HEK293 (cell line): ENCODE measurements at regions not wholly inside any gene's neighbourhood (a gene's known extent, or its start where the extent isn't known, plus 50 kb on each side); places are given as distances from the start of the nearest gene placed in this dataset.
A peak's percentile ranks its signal among the peaks of the same experiment; 100 is the strongest.

Source experiments
- BCL11B ChIP-seq: fragments of 450-650 bp; formaldehyde crosslinking; IDR thresholded peaks from 2 replicates; pipeline ENCODE4 v1.5.1; 2016; ENCODE audit warnings: low read depth, missing biosample characterization, missing genetic modification characterization
- IKZF3 ChIP-seq: fragments of 450-650 bp; IDR thresholded peaks from 2 replicates; pipeline ENCODE4 v1.5.0; 2018; ENCODE audit warnings: missing biosample characterization, mild to moderate bottlenecking, missing genetic modification characterization, moderate library complexity
- KLF1 ChIP-seq: fragments of 450-650 bp; formaldehyde crosslinking; IDR thresholded peaks from 2 replicates; pipeline ENCODE4 v1.5.1; 2016; ENCODE audit warnings: missing biosample characterization, missing genetic modification characterization
- KLF8 ChIP-seq: fragments of 450-650 bp; formaldehyde crosslinking; IDR thresholded peaks from 2 replicates; pipeline ENCODE4 v1.5.1; 2016; ENCODE audit warnings: missing biosample characterization, missing genetic modification characterization
- OSR2 ChIP-seq: fragments of 450-650 bp; formaldehyde crosslinking; IDR thresholded peaks from 2 replicates; pipeline ENCODE4 v1.5.1; 2016; ENCODE audit warnings: missing biosample characterization, missing genetic modification characterization
- PRDM10 ChIP-seq: fragments of 450-650 bp; formaldehyde crosslinking; IDR thresholded peaks from 2 replicates; pipeline ENCODE4 v1.5.1; 2016; ENCODE audit warnings: missing biosample characterization, missing genetic modification characterization
- SCRT2 ChIP-seq: fragments of 450-650 bp; formaldehyde crosslinking; IDR thresholded peaks from 2 replicates; pipeline ENCODE4 v1.5.1; 2016; ENCODE audit warnings: missing biosample characterization, missing genetic modification characterization
- ZBTB11 ChIP-seq: fragments of 450-650 bp; formaldehyde crosslinking; conservative IDR thresholded peaks from 2 replicates; pipeline ENCODE4 v1.5.1; 2016; ENCODE audit warnings: low read depth, missing biosample characterization, missing genetic modification characterization
- ZIC2 ChIP-seq: fragments of 450-650 bp; formaldehyde crosslinking; IDR thresholded peaks from 2 replicates; pipeline ENCODE4 v1.5.1; 2016; ENCODE audit warnings: missing biosample characterization, missing genetic modification characterization
- ZNF148 ChIP-seq: fragments of 450-650 bp; formaldehyde crosslinking; IDR thresholded peaks from 2 replicates; pipeline ENCODE4 v1.5.0; 2017; ENCODE audit warnings: missing biosample characterization, missing genetic modification characterization, borderline replicate concordance
- ZNF169 ChIP-seq: fragments of 450-650 bp; formaldehyde crosslinking; IDR thresholded peaks from 2 replicates; pipeline ENCODE4 v1.5.1; 2016; ENCODE audit warnings: missing biosample characterization, missing genetic modification characterization
- ZNF174 ChIP-seq: fragments of 450-650 bp; formaldehyde crosslinking; IDR thresholded peaks from 2 replicates; pipeline ENCODE4 v1.5.0; 2017; ENCODE audit warnings: missing biosample characterization, mild to moderate bottlenecking, missing genetic modification characterization
- ZNF184 ChIP-seq: fragments of 450-650 bp; IDR thresholded peaks from 2 replicates; pipeline ENCODE4 v1.5.1; 2018; ENCODE audit warnings: missing biosample characterization, mild to moderate bottlenecking, missing genetic modification characterization
- ZNF221 ChIP-seq: fragments of 450-650 bp; formaldehyde crosslinking; IDR thresholded peaks from 2 replicates; pipeline ENCODE4 v1.5.1; 2017; ENCODE audit warnings: missing biosample characterization, missing genetic modification characterization, borderline replicate concordance
- ZNF239 ChIP-seq: fragments of 450-650 bp; formaldehyde crosslinking; IDR thresholded peaks from 2 replicates; pipeline ENCODE4 v1.5.1; 2016; ENCODE audit warnings: missing biosample characterization, missing genetic modification characterization
- ZNF324 ChIP-seq: fragments of 450-650 bp; formaldehyde crosslinking; IDR thresholded peaks from 2 replicates; pipeline ENCODE4 v1.5.1; 2016; ENCODE audit warnings: missing biosample characterization, missing genetic modification characterization
- ZNF404 ChIP-seq: fragments of 450-650 bp; formaldehyde crosslinking; IDR thresholded peaks from 2 replicates; pipeline ENCODE4 v1.5.1; 2017; ENCODE audit warnings: missing biosample characterization, missing genetic modification characterization
- ZNF449 ChIP-seq: fragments of 450-650 bp; formaldehyde crosslinking; IDR thresholded peaks from 2 replicates; pipeline ENCODE4 v1.5.1; 2017; ENCODE audit warnings: missing biosample characterization, mild to moderate bottlenecking, missing genetic modification characterization, moderate library complexity
- ZNF473 ChIP-seq: fragments of 450-650 bp; formaldehyde crosslinking; IDR thresholded peaks from 2 replicates; pipeline ENCODE4 v1.5.1; 2017; ENCODE audit warnings: missing biosample characterization, missing genetic modification characterization
- ZNF514 ChIP-seq: fragments of 450-650 bp; formaldehyde crosslinking; IDR thresholded peaks from 2 replicates; pipeline ENCODE4 v1.5.1; 2016; ENCODE audit warnings: missing biosample characterization, missing genetic modification characterization
- ZNF518A ChIP-seq: fragments of 450-650 bp; formaldehyde crosslinking; conservative IDR thresholded peaks from 2 replicates; pipeline ENCODE4 v1.5.1; 2016; ENCODE audit warnings: low read depth, missing biosample characterization, missing genetic modification characterization
- ZNF555 ChIP-seq: fragments of 450-650 bp; formaldehyde crosslinking; conservative IDR thresholded peaks from 2 replicates; pipeline ENCODE4 v1.5.1; 2017; ENCODE audit warnings: missing biosample characterization, mild to moderate bottlenecking, missing genetic modification characterization, inconsistent platforms
- ZNF600 ChIP-seq: fragments of 450-650 bp; formaldehyde crosslinking; IDR thresholded peaks from 2 replicates; pipeline ENCODE4 v1.5.1; 2016; ENCODE audit warnings: missing biosample characterization, missing genetic modification characterization
- ZNF623 ChIP-seq: fragments of 450-650 bp; formaldehyde crosslinking; IDR thresholded peaks from 2 replicates; pipeline ENCODE4 v1.5.1; 2016; ENCODE audit warnings: missing biosample characterization, missing genetic modification characterization
- ZSCAN30 ChIP-seq: fragments of 450-650 bp; IDR thresholded peaks from 2 replicates; pipeline ENCODE4 v1.5.1; 2018; ENCODE audit warnings: missing biosample characterization, mild to moderate bottlenecking, missing genetic modification characterization, moderate library complexity

- TF ChIP-seq ZBTB11 (peak; percentile 51), ZNF324 (no peak), ZNF239 (tag by site-specific recombination) (no peak), ZNF404 (tag by site-specific recombination) (no peak), ZNF600 (tag by site-specific recombination) (no peak), OSR2 (tag by site-specific recombination) (no peak), ZNF184 (tag by site-specific recombination) (no peak), ZNF148 (no peak), ZNF555 (tag by site-specific recombination) (peak; percentile 72), ZNF174 (tag by site-specific recombination) (no peak), ZNF221 (tag by site-specific recombination) (no peak), ZNF449 (no peak), IKZF3 (tag by site-specific recombination) (no peak), KLF8 (tag by site-specific recombination) (no peak), ZNF514 (tag by site-specific recombination) (no peak), ZIC2 (no peak), ZNF473 (tag by site-specific recombination) (no peak), PRDM10 (tag by site-specific recombination) (no peak), BCL11B (tag by site-specific recombination) (no peak), ZNF623 (tag by site-specific recombination) (peak; percentile 61; the same call in 1 of the 2 replicates), ZSCAN30 (tag by site-specific recombination) (no peak), ZNF518A (tag by site-specific recombination) (peak; percentile 74), SCRT2 (tag by site-specific recombination) (no peak), ZNF169 (tag by site-specific recombination) (no peak), KLF1 (tag by site-specific recombination) (no peak)
Measured at GRCh38 chr5:85225388-85225787, 840.7 kb upstream of the EDIL3 start (continued).
